NT2/D1 (cell line): ENCODE measurements at regions not wholly inside any gene's neighbourhood (a gene's known extent, or its start where the extent isn't known, plus 50 kb on each side); places are given as distances from the start of the nearest gene placed in this dataset.
"Not testable (repeated sequence)": the region's sequence is repeated elsewhere in the genome, so short reads cannot be mapped to it uniquely, and the experiment has no call there.

Experiments used
- DNase-seq: peaks from one replicate; pipeline ENCODE4 v3.0.0-alpha.2; 2011; ENCODE audit warnings: low read depth, low spot score
- H3K27me3 ChIP-seq: 2 replicates; pipeline ENCODE4 v1.6.0; 2011; ENCODE audit warnings: mild to moderate bottlenecking; ENCODE audit not compliant: insufficient read length, insufficient read depth
- H3K36me3 ChIP-seq: 2 replicates; pipeline ENCODE4 v1.6.1; 2011; ENCODE audit warnings: mild to moderate bottlenecking, low read length, mixed read lengths; ENCODE audit not compliant: insufficient read depth, insufficient read length
- H3K4me1 ChIP-seq: 2 replicates; pipeline ENCODE4 v1.5.1; 2011; ENCODE audit not compliant: insufficient read depth, insufficient read length
- H3K4me3 ChIP-seq: 2 replicates; pipeline ENCODE4 v1.5.1; 2011; ENCODE audit warnings: low read depth; ENCODE audit not compliant: insufficient read length
- H3K9ac ChIP-seq: 2 replicates; pipeline ENCODE4 v1.6.0; 2011; ENCODE audit warnings: low read depth; ENCODE audit not compliant: insufficient read length
- H3K9me3 ChIP-seq: 2 replicates; pipeline ENCODE4 v1.5.1; 2011; ENCODE audit warnings: mild to moderate bottlenecking, low read length; ENCODE audit not compliant: insufficient read depth
- SUZ12 ChIP-seq: IDR thresholded peaks from 2 replicates; pipeline ENCODE4 v1.6.1; 2011; ENCODE audit not compliant: insufficient read length, insufficient read depth; ENCODE audit errors: extremely low read depth
- YY1 ChIP-seq: IDR thresholded peaks from 2 replicates; pipeline ENCODE4 v1.6.1; 2011; ENCODE audit not compliant: insufficient read length, insufficient read depth
- ZNF274 ChIP-seq: IDR thresholded peaks from 2 replicates; pipeline ENCODE4 v1.6.1; 2011; ENCODE audit warnings: mild to moderate bottlenecking, low read depth, low read length

GRCh38 chr7:79778786-79779770 is 325.6 kb upstream of the MAGI2 start:
- Histone ChIP-seq H3K9me3 (no peaks in the 10 kb centered on the region), H3K4me3 (no peak overlapping the region), H3K4me1 (no peaks in the 10 kb centered on the region), H3K9ac (no peak overlapping the region), H3K27me3 (no peaks in the 10 kb centered on the region), H3K36me3 (no peaks in the 10 kb centered on the region)
- no peak for TF ChIP-seq SUZ12
- no peak for TF ChIP-seq ZNF274
- TF ChIP-seq YY1: no peak
- DNase-seq: no peak

GRCh38 chr7:79775911-79776310 is 322.4 kb upstream of the MAGI2 start:
- Histone ChIP-seq H3K36me3 (no peaks in the 10 kb centered on the region), H3K4me3 (no peak overlapping the region), H3K27me3 (no peaks in the 10 kb centered on the region), H3K9me3 (no peaks in the 10 kb centered on the region), H3K4me1 (no peaks in the 10 kb centered on the region), H3K9ac (no peak overlapping the region)
- no peak for DNase-seq
- TF ChIP-seq ZNF274 (no peak), YY1 (no peak), SUZ12 (no peak)

DNA sequence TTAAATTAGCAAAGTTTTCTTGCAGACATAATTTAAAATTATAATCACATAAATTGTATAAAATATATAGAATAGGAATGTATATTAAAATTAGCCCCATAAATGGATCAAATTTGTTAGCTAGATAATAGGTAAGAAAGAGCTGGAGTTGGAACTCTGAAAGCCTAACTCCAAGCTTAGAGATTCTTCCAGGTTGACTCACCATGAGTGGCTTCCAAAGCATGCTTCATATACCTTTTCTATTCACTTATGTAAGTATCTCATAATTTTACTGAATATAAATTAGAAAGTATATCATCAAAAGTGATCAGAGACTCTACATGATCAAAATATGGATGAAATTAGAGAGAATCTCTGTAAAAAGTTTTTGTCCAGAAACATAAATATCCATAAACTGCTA is 320.7 kb upstream of the MAGI2 start:
- H3K27me3 ChIP-seq: no peaks in the 10 kb centered on the region
- TF ChIP-seq ZNF274: no peak
- H3K9ac ChIP-seq: no peak overlapping the region
- DNase-seq: no peak
- no peak overlapping the region for H3K4me3 ChIP-seq
- no peaks in the 10 kb centered on the region for H3K4me1 ChIP-seq
- H3K36me3 ChIP-seq: no peaks in the 10 kb centered on the region
- H3K9me3 ChIP-seq: no peaks in the 10 kb centered on the region

DNA sequence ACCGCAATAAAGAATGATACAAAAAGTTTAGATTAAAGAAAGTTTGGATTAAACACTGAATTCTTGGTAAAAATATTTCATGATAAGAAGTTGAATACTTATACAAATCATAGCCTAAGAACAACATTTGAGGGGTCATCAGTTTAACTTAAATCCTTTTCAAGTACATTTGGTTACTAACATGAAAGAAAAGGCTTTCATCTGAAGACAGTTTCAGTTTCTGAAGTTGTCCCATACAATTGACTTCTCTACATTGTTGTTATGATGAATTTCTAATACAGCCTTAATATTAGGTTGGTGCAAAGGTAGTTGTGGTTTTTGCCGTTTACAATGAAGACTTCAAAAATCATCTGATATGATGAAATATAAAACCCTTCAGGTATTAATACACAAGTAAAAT is 317.5 kb upstream of the MAGI2 start:
- H3K27me3 ChIP-seq: no peaks in the 10 kb centered on the region
- DNase-seq: no peak
- no peaks in the 10 kb centered on the region for H3K4me1 ChIP-seq
- H3K36me3 ChIP-seq: no peaks in the 10 kb centered on the region
- no peak overlapping the region for H3K4me3 ChIP-seq
- TF ChIP-seq SUZ12 (no peak), YY1 (no peak), ZNF274 (no peak)
- no peaks in the 10 kb centered on the region for H3K9me3 ChIP-seq
- no peak overlapping the region for H3K9ac ChIP-seq

GRCh38 chr7:79770063-79770462 is 316.6 kb upstream of the MAGI2 start:
- no peaks in the 10 kb centered on the region for H3K27me3 ChIP-seq
- H3K4me3 ChIP-seq: no peak overlapping the region
- no peak for TF ChIP-seq SUZ12
- no peak for TF ChIP-seq ZNF274
- no peak for TF ChIP-seq YY1
- no peaks in the 10 kb centered on the region for H3K36me3 ChIP-seq
- no peak for DNase-seq
- H3K9me3 ChIP-seq: no peaks in the 10 kb centered on the region
- no peaks in the 10 kb centered on the region for H3K4me1 ChIP-seq
- H3K9ac ChIP-seq: no peak overlapping the region

GRCh38 chr7:79767876-79768560 is 314.6 kb upstream of the MAGI2 start:
- not testable (repeated sequence) for H3K27me3 ChIP-seq

GRCh38 chr7:79767192-79767591 is 313.7 kb upstream of the MAGI2 start:
- not testable (repeated sequence) for H3K27me3 ChIP-seq, H3K36me3 ChIP-seq, H3K9me3 ChIP-seq, H3K4me3 ChIP-seq, H3K4me1 ChIP-seq, H3K9ac ChIP-seq, DNase-seq

More at GRCh38 chr7:79767876-79768560, 314.6 kb upstream of the MAGI2 start:
- not testable (repeated sequence) for H3K36me3 ChIP-seq, H3K4me1 ChIP-seq, DNase-seq, H3K9ac ChIP-seq, H3K4me3 ChIP-seq, H3K9me3 ChIP-seq
